ENCODE measurements at regions not wholly inside any gene's neighbourhood (a gene's known extent, or its start where the extent isn't known, plus 50 kb on each side); places are given as distances from the start of the nearest gene placed in this dataset.

- H3K4me1 ChIP-seq: no peaks in the 10 kb centered on the region
- no peak overlapping the region for H3K4me3 ChIP-seq
- peak; percentile 29 to 58 for DNase-seq
- intact Hi-C loops (cut with DNase I; ENCODE audit: low total_unique reads): no loop called here
- TF ChIP-seq, protein P1, sequence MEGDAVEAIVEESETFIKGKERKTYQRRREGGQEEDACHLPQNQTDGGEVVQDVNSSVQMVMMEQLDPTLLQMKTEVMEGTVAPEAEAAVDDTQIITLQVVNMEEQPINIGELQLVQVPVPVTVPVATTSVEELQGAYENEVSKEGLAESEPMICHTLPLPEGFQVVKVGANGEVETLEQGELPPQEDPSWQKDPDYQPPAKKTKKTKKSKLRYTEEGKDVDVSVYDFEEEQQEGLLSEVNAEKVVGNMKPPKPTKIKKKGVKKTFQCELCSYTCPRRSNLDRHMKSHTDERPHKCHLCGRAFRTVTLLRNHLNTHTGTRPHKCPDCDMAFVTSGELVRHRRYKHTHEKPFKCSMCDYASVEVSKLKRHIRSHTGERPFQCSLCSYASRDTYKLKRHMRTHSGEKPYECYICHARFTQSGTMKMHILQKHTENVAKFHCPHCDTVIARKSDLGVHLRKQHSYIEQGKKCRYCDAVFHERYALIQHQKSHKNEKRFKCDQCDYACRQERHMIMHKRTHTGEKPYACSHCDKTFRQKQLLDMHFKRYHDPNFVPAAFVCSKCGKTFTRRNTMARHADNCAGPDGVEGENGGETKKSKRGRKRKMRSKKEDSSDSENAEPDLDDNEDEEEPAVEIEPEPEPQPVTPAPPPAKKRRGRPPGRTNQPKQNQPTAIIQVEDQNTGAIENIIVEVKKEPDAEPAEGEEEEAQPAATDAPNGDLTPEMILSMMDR (IDR thresholded peaks at IDR 0.05): no peak
- TF ChIP-seq POLR2A (IDR thresholded peaks at IDR 0.05): no peak
- no peaks in the 10 kb centered on the region for H3K36me3 ChIP-seq
- H3K27ac ChIP-seq: peak overlapping the region in 1 of 2 donors; percentile 14
- no peaks in the 10 kb centered on the region for H3K9me3 ChIP-seq
- no peaks in the 10 kb centered on the region for H3K27me3 ChIP-seq
Measured at GRCh38 chr5:169416583-169417196, 115.8 kb upstream of the SLIT3 start.

DNA sequence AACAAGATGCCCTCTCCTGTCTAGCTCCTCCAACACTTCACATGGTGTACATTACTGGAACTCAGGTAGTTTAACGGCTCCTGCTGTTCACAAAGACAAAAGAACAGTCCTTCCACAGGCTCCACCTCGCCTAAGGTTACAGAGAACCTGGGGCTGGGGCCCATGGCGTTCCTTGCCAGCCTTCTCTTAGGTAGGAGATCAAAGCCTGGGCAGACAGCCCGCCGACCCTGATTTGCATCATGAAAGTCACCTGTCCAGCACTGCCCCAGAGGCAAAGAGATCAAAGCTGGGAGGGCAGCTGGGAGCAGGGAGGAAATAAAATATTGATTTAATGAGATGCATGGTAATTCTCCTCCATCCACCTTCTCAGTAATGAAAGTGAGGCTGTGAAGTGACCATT, 115.0 kb upstream of the SLIT3 start:
- DNase-seq: no peak
- Histone ChIP-seq H3K27ac (no peak overlapping the region), H3K4me3 (no peak overlapping the region), H3K4me1 (no peaks in the 10 kb centered on the region), H3K36me3 (no peaks in the 10 kb centered on the region), H3K9me3 (no peaks in the 10 kb centered on the region), H3K27me3 (no peaks in the 10 kb centered on the region)
- intact Hi-C loops (cut with DNase I; ENCODE audit: low total_unique reads): no loop called here
- TF ChIP-seq, protein P1 (IDR thresholded peaks at IDR 0.05): no peak
- no peak for TF ChIP-seq POLR2A (IDR thresholded peaks at IDR 0.05)

GRCh38 chr5:169415371-169415770, 114.4 kb upstream of the SLIT3 start:
- Histone ChIP-seq H3K36me3 (no peaks in the 10 kb centered on the region), H3K9me3 (no peaks in the 10 kb centered on the region), H3K27me3 (no peaks in the 10 kb centered on the region), H3K4me3 (no peak overlapping the region), H3K4me1 (no peaks in the 10 kb centered on the region), H3K27ac (no peak overlapping the region)
- DNase-seq: no peak
- intact Hi-C loops (cut with DNase I; ENCODE audit: low total_unique reads): no loop called here
- no peak for TF ChIP-seq POLR2A (IDR thresholded peaks at IDR 0.05)
- TF ChIP-seq, protein P1 (IDR thresholded peaks at IDR 0.05): no peak

DNA sequence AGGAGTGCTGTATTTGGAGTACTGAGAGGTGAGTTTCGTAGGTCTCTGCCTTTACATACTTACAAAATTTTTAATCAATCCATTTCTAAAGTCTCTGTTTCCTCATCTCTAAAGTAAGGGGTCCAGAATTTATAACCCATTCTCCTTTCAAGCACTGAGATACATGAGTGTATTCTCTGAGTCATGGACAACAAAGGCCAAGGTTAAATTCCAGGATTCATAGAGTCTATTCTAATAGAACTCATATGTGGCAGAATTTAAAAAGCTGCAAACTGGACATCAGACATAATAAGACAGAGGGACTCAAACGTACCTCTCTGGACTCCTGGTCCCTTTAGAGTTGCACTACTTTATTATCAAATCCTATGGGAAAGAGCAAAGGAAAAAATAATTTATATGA, 112.5 kb upstream of the SLIT3 start:
- Histone ChIP-seq H3K9me3 (no peaks in the 10 kb centered on the region), H3K4me3 (no peak overlapping the region), H3K4me1 (no peaks in the 10 kb centered on the region), H3K27me3 (no peaks in the 10 kb centered on the region), H3K36me3 (no peaks in the 10 kb centered on the region), H3K27ac (peak overlapping the region in 1 of 2 donors; percentile 44)
- no peak for DNase-seq
- TF ChIP-seq, protein P1 (IDR thresholded peaks at IDR 0.05): no peak
- no peak for TF ChIP-seq POLR2A (IDR thresholded peaks at IDR 0.05)
- intact Hi-C loops (cut with DNase I; ENCODE audit: low total_unique reads): no loop called here

GRCh38 chr5:169412831-169413230, 111.9 kb upstream of the SLIT3 start:
- peak overlapping the region in 1 of 2 donors; percentile 44 for H3K27ac ChIP-seq
- no peaks in the 10 kb centered on the region for H3K27me3 ChIP-seq
- no peak for DNase-seq
- H3K4me3 ChIP-seq: no peak overlapping the region
- intact Hi-C loops (cut with DNase I; ENCODE audit: low total_unique reads): no loop called here
- H3K9me3 ChIP-seq: no peaks in the 10 kb centered on the region
- no peaks in the 10 kb centered on the region for H3K36me3 ChIP-seq
- no peaks in the 10 kb centered on the region for H3K4me1 ChIP-seq
- TF ChIP-seq, protein P1 (IDR thresholded peaks at IDR 0.05): no peak
- no peak for TF ChIP-seq POLR2A (IDR thresholded peaks at IDR 0.05)

Measured in uterus (tissue), 3 donors.